ENCODE measurements at regions not wholly inside any gene's neighbourhood (a gene's known extent, or its start where the extent isn't known, plus 50 kb on each side); places are given as distances from the start of the nearest gene placed in this dataset.

DNA sequence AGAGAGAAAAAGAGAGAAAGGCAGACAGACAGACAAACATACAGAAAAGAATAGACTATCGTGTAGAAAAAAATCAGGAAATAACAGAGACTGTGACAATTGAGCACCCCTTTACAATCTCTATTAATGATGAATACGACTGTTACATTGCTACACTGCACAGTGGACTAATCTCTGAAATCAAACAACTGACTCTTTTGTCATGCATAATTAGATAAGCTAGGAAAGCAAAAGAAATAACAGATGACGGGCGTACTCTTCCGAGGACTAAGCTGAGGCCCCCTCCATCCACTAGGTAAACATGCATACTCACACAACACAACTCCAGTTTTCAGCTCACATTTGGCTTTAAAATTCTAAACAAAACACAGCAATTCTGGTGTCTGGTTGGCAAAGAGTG, 267.0 kb downstream of the NOL4 start:
- Histone ChIP-seq H3K4me3 (ENCODE audit: low read length) (no peak overlapping the region), H3K27me3 (ENCODE audit: control insufficient read depth, insufficient read depth) (no peaks in the 10 kb centered on the region), H3K27ac (ENCODE audit: low read length) (no peak overlapping the region), H3K9me3 (ENCODE audit: control insufficient read depth, low read length) (no peaks in the 10 kb centered on the region), H3K4me1 (ENCODE audit: control insufficient read depth, insufficient read depth, low read length) (no peaks in the 10 kb centered on the region)
- intact Hi-C loops (cut with DNase I) = no loop called here
- ATAC-seq (no peak), DNase-seq (no peak)
- WGBS = 71% methylated on average over 5 of the region's 5 CpGs

DNA sequence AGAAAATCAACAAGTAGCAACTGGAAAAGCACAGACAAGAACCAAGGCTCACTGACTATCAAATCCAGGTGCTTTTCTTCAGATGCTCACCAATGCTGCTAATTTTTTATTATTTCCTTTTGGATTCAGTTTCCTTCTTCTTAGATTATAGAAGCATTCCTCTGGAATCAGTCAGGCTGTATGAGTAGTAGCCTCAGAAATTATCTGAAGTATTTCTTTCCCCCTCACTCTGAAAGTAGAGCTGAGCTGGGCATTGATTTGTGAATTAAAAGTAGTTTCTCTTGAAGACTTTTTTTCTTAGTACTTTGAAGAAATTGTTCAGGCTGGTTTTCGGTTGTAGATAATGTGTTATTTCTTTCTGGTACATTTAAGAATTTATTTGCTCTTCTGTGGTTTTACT, 273.7 kb downstream of the NOL4 start:
- H3K4me3 ChIP-seq (ENCODE audit: low read length) = no peak overlapping the region
- 56% methylated on average over 1 of the region's 1 CpG for WGBS

DNA sequence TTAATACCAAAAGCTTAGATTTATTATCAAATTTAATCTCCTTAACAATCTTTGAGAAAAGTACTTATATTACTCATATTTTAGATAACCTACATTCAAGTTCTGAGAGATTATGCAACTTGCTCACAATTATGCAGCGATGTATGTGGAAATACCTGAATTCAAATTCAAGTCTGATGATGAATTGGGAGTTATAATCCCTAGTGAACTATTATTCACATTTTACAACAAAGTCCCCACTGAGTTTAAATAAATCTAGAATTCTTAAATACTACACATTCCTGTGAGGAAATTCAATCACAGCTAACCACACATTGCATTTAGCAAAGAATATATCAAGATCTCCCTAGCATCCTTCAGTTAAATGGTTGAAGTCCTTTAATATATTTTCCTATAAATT, 278.4 kb downstream of the NOL4 start:
- Histone ChIP-seq H3K27ac (ENCODE audit: low read length) (no peak overlapping the region), H3K4me1 (ENCODE audit: control insufficient read depth, insufficient read depth, low read length) (no peaks in the 10 kb centered on the region), H3K9me3 (ENCODE audit: control insufficient read depth, low read length) (no peaks in the 10 kb centered on the region), H3K4me3 (ENCODE audit: low read length) (no peak overlapping the region), H3K27me3 (ENCODE audit: control insufficient read depth, insufficient read depth) (no peaks in the 10 kb centered on the region)
- no peak for DNase-seq
- WGBS = 88% methylated on average over 1 of the region's 1 CpG
- intact Hi-C loops (cut with DNase I) = no loop called here
- ATAC-seq = no peak

More for the DNA sequence above, 273.7 kb downstream of the NOL4 start:
- no peaks in the 10 kb centered on the region for H3K9me3 ChIP-seq (ENCODE audit: control insufficient read depth, low read length)
- intact Hi-C loops (cut with DNase I) = no loop called here
- DNase-seq (no peak), ATAC-seq (no peak)
- H3K4me1 ChIP-seq (ENCODE audit: control insufficient read depth, insufficient read depth, low read length) = no peaks in the 10 kb centered on the region
- H3K27ac ChIP-seq (ENCODE audit: low read length) = no peak overlapping the region
- H3K27me3 ChIP-seq (ENCODE audit: control insufficient read depth, insufficient read depth) = no peaks in the 10 kb centered on the region

DNA sequence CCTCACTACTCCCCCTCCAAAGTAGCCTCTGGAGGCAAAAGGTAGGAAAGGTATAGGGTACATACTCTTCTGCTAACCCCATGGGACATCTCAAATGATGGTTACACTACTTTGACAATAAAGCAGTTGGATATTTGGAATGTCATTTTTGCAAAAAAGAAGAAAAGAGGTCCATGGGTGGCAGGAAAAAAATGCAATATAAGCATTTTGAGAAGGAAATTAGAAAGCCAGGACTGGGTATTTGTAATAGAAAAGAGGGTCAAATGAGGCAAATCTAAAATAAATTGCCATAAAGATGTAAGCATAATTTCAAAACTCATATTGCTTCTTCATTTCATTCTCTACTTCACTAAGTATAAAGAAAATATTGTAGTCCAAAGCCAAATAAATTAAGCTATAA, 280.2 kb downstream of the NOL4 start:
- intact Hi-C loops (cut with DNase I) = no loop called here
- H3K9me3 ChIP-seq (ENCODE audit: control insufficient read depth, low read length) = no peaks in the 10 kb centered on the region
- H3K27me3 ChIP-seq (ENCODE audit: control insufficient read depth, insufficient read depth) = no peaks in the 10 kb centered on the region
- no peak for DNase-seq
- no peak for ATAC-seq
- no peak overlapping the region for H3K27ac ChIP-seq (ENCODE audit: low read length)
- no peaks in the 10 kb centered on the region for H3K4me1 ChIP-seq (ENCODE audit: control insufficient read depth, insufficient read depth, low read length)
- H3K4me3 ChIP-seq (ENCODE audit: low read length) = no peak overlapping the region

GRCh38 chr18:33937270-33937816, 287.4 kb downstream of the NOL4 start:
- ATAC-seq (no peak), DNase-seq (no peak)
- no peaks in the 10 kb centered on the region for H3K27me3 ChIP-seq (ENCODE audit: control insufficient read depth, insufficient read depth)
- intact Hi-C loops (cut with DNase I) = no loop called here
- H3K9me3 ChIP-seq (ENCODE audit: control insufficient read depth, low read length) = no peaks in the 10 kb centered on the region
- H3K27ac ChIP-seq (ENCODE audit: low read length) = no peak overlapping the region
- H3K4me1 ChIP-seq (ENCODE audit: control insufficient read depth, insufficient read depth, low read length) = no peaks in the 10 kb centered on the region
- no peak overlapping the region for H3K4me3 ChIP-seq (ENCODE audit: low read length)

DNA sequence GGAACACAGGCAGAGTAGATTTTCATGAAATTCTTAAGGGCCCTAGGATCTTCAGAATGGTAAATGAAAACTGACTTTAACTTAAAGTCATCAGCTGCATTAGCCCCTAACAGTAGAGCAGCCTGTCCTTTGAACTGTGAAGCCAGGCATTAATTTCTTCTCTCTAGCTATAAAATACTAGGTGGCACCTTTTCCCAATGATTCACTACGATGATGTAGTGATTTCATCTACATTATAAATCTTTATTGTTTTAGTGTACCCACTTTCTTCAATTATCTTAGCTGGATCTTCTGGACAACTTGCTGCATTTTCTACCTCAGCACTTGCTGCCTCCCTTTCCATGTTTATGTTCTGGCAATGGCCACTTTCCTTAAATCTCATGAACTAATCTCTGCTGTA, 290.5 kb downstream of the NOL4 start:
- no peaks in the 10 kb centered on the region for H3K4me1 ChIP-seq (ENCODE audit: control insufficient read depth, insufficient read depth, low read length)
- no peaks in the 10 kb centered on the region for H3K9me3 ChIP-seq (ENCODE audit: control insufficient read depth, low read length)
- 93% methylated on average over 1 of the region's 1 CpG for WGBS
- ATAC-seq (no peak), DNase-seq (no peak)
- no peak overlapping the region for H3K27ac ChIP-seq (ENCODE audit: low read length)
- intact Hi-C loops (cut with DNase I) = no loop called here
- H3K27me3 ChIP-seq (ENCODE audit: control insufficient read depth, insufficient read depth) = no peaks in the 10 kb centered on the region
- no peak overlapping the region for H3K4me3 ChIP-seq (ENCODE audit: low read length)

GRCh38 chr18:33928231-33928630, 296.5 kb downstream of the NOL4 start:
- intact Hi-C loops (cut with DNase I) = no loop called here
- ATAC-seq (no peak), DNase-seq (no peak)
- H3K27me3 ChIP-seq (ENCODE audit: control insufficient read depth, insufficient read depth) = no peaks in the 10 kb centered on the region
- WGBS = 38% methylated on average over 3 of the region's 3 CpGs
- no peaks in the 10 kb centered on the region for H3K9me3 ChIP-seq (ENCODE audit: control insufficient read depth, low read length)
- no peak overlapping the region for H3K4me3 ChIP-seq (ENCODE audit: low read length)
- no peaks in the 10 kb centered on the region for H3K4me1 ChIP-seq (ENCODE audit: control insufficient read depth, insufficient read depth, low read length)
- H3K27ac ChIP-seq (ENCODE audit: low read length) = no peak overlapping the region

GRCh38 chr18:33924576-33924975, 300.1 kb downstream of the NOL4 start:
- H3K27ac ChIP-seq (ENCODE audit: low read length) = no peak overlapping the region
- no peaks in the 10 kb centered on the region for H3K9me3 ChIP-seq (ENCODE audit: control insufficient read depth, low read length)
- DNase-seq (no peak), ATAC-seq (no peak)
- no peaks in the 10 kb centered on the region for H3K27me3 ChIP-seq (ENCODE audit: control insufficient read depth, insufficient read depth)
- 80% methylated on average over 3 of the region's 3 CpGs for WGBS
- no peaks in the 10 kb centered on the region for H3K4me1 ChIP-seq (ENCODE audit: control insufficient read depth, insufficient read depth, low read length)
- intact Hi-C loops (cut with DNase I) = no loop called here
- no peak overlapping the region for H3K4me3 ChIP-seq (ENCODE audit: low read length)

DNA sequence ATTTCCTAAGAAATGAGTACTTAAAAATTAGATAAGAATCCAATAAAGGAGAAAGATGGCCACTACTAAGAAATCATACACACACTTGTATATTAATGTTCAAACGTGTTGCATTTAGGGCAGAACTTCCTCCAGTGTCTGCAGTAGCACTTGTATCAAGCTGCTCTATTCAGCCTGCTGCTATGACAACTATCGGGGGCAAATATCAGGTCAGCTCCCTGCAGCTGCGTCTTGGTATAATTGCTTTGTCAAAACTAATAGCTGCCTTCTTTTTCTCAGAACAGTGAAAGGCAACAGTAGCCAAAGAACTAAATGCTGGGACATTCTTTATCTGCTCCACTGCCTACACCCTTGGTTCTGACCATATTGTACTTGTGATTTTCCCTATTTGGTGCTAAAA, 300.7 kb downstream of the NOL4 start:
- H3K27me3 ChIP-seq (ENCODE audit: control insufficient read depth, insufficient read depth) = no peaks in the 10 kb centered on the region
- WGBS = 53% methylated on average over 3 of the region's 3 CpGs
- no peaks in the 10 kb centered on the region for H3K4me1 ChIP-seq (ENCODE audit: control insufficient read depth, insufficient read depth, low read length)
- H3K9me3 ChIP-seq (ENCODE audit: control insufficient read depth, low read length) = no peaks in the 10 kb centered on the region
- intact Hi-C loops (cut with DNase I) = no loop called here
- DNase-seq = no peak
- H3K4me3 ChIP-seq (ENCODE audit: low read length) = no peak overlapping the region
- no peak overlapping the region for H3K27ac ChIP-seq (ENCODE audit: low read length)
- no peak for ATAC-seq

DNA sequence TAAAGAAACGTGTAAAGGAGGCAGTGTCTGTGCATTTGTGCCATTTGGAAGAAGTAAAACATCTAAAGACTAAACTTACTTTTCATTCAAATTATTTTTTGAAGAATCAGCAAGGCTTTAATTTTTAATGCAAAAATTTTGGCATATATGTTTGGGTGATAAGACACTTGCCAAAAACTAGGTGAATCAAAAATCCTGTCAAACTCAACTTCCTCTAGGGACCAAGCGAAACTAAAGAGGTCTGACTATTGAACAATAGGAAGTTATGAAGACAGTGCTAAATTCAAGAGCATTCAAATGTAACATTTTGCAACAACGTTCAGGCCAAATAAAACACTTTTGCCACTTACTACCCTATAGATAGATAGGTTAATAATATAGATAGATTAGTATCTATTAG, 306.1 kb downstream of the NOL4 start:
- intact Hi-C loops (cut with DNase I) = no loop called here
- Histone ChIP-seq H3K27ac (ENCODE audit: low read length) (no peak overlapping the region), H3K4me1 (ENCODE audit: control insufficient read depth, insufficient read depth, low read length) (no peaks in the 10 kb centered on the region), H3K9me3 (ENCODE audit: control insufficient read depth, low read length) (no peaks in the 10 kb centered on the region), H3K27me3 (ENCODE audit: control insufficient read depth, insufficient read depth) (no peaks in the 10 kb centered on the region), H3K4me3 (ENCODE audit: low read length) (no peak overlapping the region)
- no peak for DNase-seq
- no peak for ATAC-seq
- WGBS = 60% methylated on average over 3 of the region's 3 CpGs

DNA sequence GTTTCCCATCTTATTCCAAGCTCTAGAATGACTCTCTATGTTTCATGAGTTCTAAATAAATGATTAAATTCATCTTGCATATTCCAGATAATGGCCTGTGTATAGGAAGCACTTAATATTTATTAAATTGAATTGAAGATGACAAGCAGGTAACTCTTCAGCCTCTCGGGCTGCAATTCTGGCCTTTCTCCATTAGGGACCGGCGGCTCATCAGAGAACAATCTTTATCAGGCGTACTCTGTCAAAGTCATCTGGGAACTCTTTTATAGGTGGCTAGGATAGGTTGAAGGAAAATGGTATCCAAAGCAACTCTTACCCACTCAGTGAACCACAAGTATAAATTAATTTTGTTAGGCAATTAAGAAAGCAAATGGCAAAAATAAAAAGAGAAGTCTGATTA, 308.5 kb downstream of the NOL4 start:
- intact Hi-C loops (cut with DNase I) = no loop called here
- DNase-seq (no peak), ATAC-seq (no peak)
- Histone ChIP-seq H3K4me1 (ENCODE audit: control insufficient read depth, insufficient read depth, low read length) (no peaks in the 10 kb centered on the region), H3K27me3 (ENCODE audit: control insufficient read depth, insufficient read depth) (no peaks in the 10 kb centered on the region), H3K4me3 (ENCODE audit: low read length) (no peak overlapping the region), H3K27ac (ENCODE audit: low read length) (no peak overlapping the region), H3K9me3 (ENCODE audit: control insufficient read depth, low read length) (no peaks in the 10 kb centered on the region)
- WGBS = 66% methylated on average over 4 of the region's 4 CpGs

DNA sequence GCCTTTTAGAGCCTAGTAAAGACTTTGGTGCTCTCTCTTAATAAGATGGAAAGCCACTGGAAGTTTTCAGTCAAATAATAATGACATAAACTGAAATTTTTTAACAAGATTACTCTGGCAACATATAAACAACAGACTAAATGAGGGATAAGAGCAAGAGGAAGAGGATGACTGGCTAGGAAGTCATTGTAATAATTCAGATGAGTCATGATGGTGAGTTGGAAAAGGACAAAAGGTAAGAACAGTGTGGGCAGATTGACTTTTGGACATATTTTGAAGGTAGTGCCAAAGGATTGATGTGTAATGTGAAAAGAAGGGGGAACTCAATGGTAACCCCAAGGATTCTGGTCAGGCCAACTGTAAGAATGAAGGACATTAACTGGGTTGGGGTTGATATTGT, 310.3 kb downstream of the NOL4 start:
- no peaks in the 10 kb centered on the region for H3K27me3 ChIP-seq (ENCODE audit: control insufficient read depth, insufficient read depth)
- H3K4me1 ChIP-seq (ENCODE audit: control insufficient read depth, insufficient read depth, low read length) = no peaks in the 10 kb centered on the region
- intact Hi-C loops (cut with DNase I) = no loop called here
- no peak overlapping the region for H3K4me3 ChIP-seq (ENCODE audit: low read length)
- no peak for ATAC-seq
- no peak overlapping the region for H3K27ac ChIP-seq (ENCODE audit: low read length)
- H3K9me3 ChIP-seq (ENCODE audit: control insufficient read depth, low read length) = no peaks in the 10 kb centered on the region
- DNase-seq = no peak
